Sigmoid colon (tissue), 6 donors: ENCODE measurements at regions not wholly inside any gene's neighbourhood (a gene's known extent, or its start where the extent isn't known, plus 50 kb on each side); places are given as distances from the start of the nearest gene placed in this dataset.

Experiments used
- DNase-seq: peaks from one replicate; pipeline ENCODE4 v3.0.0-alpha.2; 2019
- H3K27ac ChIP-seq, 4 donors: fragments of 200-600 bp; sonication (generic); one replicate each; pipeline ENCODE4 v1.5.1; 2016 to 2019; ENCODE audit warnings: mild to moderate bottlenecking in 1 of 4
- H3K27me3 ChIP-seq, 3 donors: fragments of 200-600 bp; sonication (generic); one replicate each; pipeline ENCODE4 v1.5.1; 2019; ENCODE audit warnings: mild to moderate bottlenecking in 1 of 3
- H3K36me3 ChIP-seq, 4 donors: fragments of 200-600 bp; sonication (generic); one replicate each; pipeline ENCODE4 v1.5.1; 2016 to 2019
- H3K4me1 ChIP-seq, 4 donors: fragments of 200-600 bp; sonication (generic); one replicate each; pipeline ENCODE4 v1.5.1; 2017 to 2019
- H3K4me3 ChIP-seq, 4 donors: fragments of 200-600 bp; sonication (generic); one replicate each; pipeline ENCODE4 v1.5.1; 2017 to 2019; ENCODE audit warnings: mild to moderate bottlenecking in 2 of 4, moderate library complexity in 1 of 4
- H3K9me3 ChIP-seq, 4 donors: fragments of 200-600 bp in 3 of 4; sonication (generic) in 3 of 4; one replicate each; pipeline versions ENCODE4 v1.5.1 to v1.6.1; 2013 to 2019
- CTCF ChIP-seq, 4 experiments: fragments of 450-650 bp in 3 of 4; fragments of 200-600 bp in 1 of 4; IDR thresholded peaks; one replicate each; pipeline ENCODE4 v1.5.1; 2016 to 2019; ENCODE audit warnings: antibody characterized with exemption in 4 of 4, mild to moderate bottlenecking in 3 of 4, moderate library complexity in 2 of 4
- EP300 ChIP-seq, 4 donors: sonication (generic); formaldehyde crosslinking; IDR thresholded peaks; one replicate each; pipeline ENCODE4 v1.6.1; 2017; ENCODE audit warnings: antibody characterized with exemption in 4 of 4
- POLR2A ChIP-seq, 2 donors: fragments of 450-650 bp; IDR thresholded peaks; one replicate each; pipeline ENCODE4 v1.6.1; 2016; ENCODE audit warnings: antibody characterized with exemption in 2 of 2, mild to moderate bottlenecking in 2 of 2, moderate library complexity in 2 of 2
- POLR2AphosphoS5 ChIP-seq, 4 donors: sonication (generic); formaldehyde crosslinking; IDR thresholded peaks; one replicate each; pipeline ENCODE4 v1.6.1; 2017; ENCODE audit warnings: antibody characterized with exemption in 4 of 4
- WGBS, 2 donors: extraction: QIAGEN DNeasy Blood & Tissue Kit; methylation state at CpG; one replicate each; pipeline ENCODE4 v1.1.7; 2013; 5-methylcytosine and 5-hydroxymethylcytosine counted together
- intact Hi-C: fragments of 100-400 bp; cut with DNase I; formaldehyde crosslinking; loops from one replicate; pipeline ENCODE4 v1.15.1; 2023
- donor health status: healthy with polysubstance abuse.
- donor health status: healthy.

DNA sequence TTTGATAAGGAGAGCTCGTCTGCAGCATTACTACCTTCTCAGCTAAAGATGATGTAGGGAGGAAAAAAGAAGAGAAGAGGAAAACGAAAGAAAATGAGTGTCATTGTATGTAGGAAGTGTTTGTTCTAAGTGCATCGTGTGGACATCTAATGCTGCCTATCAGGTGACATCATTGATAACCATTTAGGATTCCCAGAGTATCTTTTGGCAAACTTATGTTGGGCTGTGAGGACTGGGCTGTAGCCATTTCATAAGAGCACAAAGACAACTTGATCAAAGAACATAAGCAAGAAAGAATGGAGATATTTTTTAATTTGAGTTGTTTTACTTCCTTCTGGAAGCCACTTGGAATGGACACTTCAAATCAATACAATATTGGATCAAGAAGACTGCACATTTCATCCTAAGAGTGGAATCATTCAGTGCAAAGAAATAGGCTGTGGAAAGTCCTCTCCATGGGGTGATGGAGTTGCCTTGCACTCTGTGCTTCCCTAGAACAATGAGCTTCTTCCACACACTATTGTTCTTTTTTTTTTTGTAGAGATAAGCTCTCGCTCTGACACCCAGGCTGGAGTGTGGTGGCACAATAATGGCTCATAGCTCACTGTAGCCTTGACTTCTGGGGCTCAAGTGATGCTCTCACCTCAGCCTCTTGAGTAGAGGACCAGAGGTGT is 52.4 kb upstream of the UBL3 start:
- Histone ChIP-seq H3K4me3 (no peak overlapping the region), H3K27ac (no peak overlapping the region), H3K36me3 (no peaks in the 10 kb centered on the region), H3K9me3 (no peaks in the 10 kb centered on the region), H3K4me1 (no peaks in the 10 kb centered on the region), H3K27me3 (no peaks in the 10 kb centered on the region)
- intact Hi-C loops: no loop called here
- DNase-seq: no peak
- WGBS, 2 donors: 33 to 40% methylated on average over 4 of the region's 4 CpGs
- no peak for TF ChIP-seq POLR2AphosphoS5 (IDR thresholded peaks at IDR 0.05)
- no peak for TF ChIP-seq POLR2A (IDR thresholded peaks at IDR 0.05)
- TF ChIP-seq EP300 (IDR thresholded peaks at IDR 0.05): no peak
- TF ChIP-seq CTCF (IDR thresholded peaks at IDR 0.05): no peak

DNA sequence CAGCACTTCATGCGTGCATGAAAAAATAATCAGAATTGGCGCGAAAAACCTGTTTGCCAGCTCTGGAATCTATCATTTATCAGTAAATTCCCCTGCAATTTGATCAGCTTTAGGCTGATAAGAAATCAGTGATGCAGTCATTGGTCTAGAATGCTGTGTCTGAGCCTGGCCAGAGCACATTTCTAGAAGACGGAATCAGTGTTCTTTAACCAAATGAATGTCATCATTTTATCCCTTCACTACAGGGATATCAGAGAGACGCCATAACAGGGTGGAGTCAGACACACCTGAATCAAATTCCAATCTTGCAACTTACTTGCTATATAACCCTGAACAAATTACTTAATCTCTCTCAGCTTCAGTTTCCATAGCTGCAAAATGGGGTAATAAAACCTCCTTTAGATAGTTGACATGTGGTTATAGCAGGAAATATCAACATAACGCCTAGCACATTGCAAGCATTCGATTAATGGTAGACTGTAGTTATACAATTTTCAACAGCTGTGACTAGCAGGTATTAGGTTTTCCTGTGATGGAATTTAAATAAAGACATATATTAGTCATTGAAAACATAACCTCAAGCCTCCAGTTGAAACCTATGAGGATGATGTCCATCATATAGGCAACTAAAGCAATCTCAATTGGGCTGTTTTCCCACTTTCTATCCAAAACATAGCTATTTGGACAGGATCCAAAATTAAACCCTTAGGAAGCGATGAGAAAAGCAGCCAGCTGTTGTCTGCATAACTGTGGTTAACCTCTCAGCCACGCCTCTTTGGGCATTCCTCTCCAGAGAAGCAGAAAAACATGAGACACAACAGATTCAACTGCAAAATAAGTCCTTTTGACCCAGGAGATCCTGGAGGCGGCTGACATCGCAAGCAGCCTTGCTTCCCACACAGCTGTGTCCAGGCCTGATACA is 51.6 kb upstream of the UBL3 start:
- H3K4me3 ChIP-seq: no peak overlapping the region
- no peaks in the 10 kb centered on the region for H3K9me3 ChIP-seq
- no peaks in the 10 kb centered on the region for H3K36me3 ChIP-seq
- TF ChIP-seq CTCF (IDR thresholded peaks at IDR 0.05) (no peak), EP300 (IDR thresholded peaks at IDR 0.05) (no peak), POLR2A (IDR thresholded peaks at IDR 0.05) (no peak)
- H3K27ac ChIP-seq: no peak overlapping the region
- WGBS, 2 donors: 25 to 44% methylated on average over 11 of the region's 11 CpGs
- no peaks in the 10 kb centered on the region for H3K27me3 ChIP-seq
- DNase-seq: no peak
- intact Hi-C loops: no loop called here
- no peaks in the 10 kb centered on the region for H3K4me1 ChIP-seq
